K562 (cell line): ENCODE measurements at regions not wholly inside any gene's neighbourhood (a gene's known extent, or its start where the extent isn't known, plus 50 kb on each side); places are given as distances from the start of the nearest gene placed in this dataset.

Experiments used
- ATAC-seq: fragments of 200-7000 bp; cut with Tn5 transposase; 3 replicates; pipeline ENCODE4 v1.9.1; 2020; ENCODE audit warnings: moderate library complexity
- BruUV-seq: library from RNA; stranded (reverse); fragments of 400-500 nt; replicated peaks from 2 replicates; lab custom pipeline; 2021; lab: Mats Ljungman, UMichigan
- CTCF ChIA-PET: fragments of 300-600 bp; formaldehyde crosslinking; extraction: SDS; loops from one replicate; lab custom pipeline; 2021; ENCODE audit warnings: low intra/inter-chr PET ratio; lab: Yijun Ruan, JAX
- POLR2A ChIA-PET: fragments of 300-600, 350-650 bp; sonication (Branson Sonifier 250); formaldehyde crosslinking; extraction: SDS; loops from one replicate; lab custom pipeline; 2021; ENCODE audit warnings: antibody characterized with exemption, inconsistent platforms; lab: Yijun Ruan, JAX
- DNase-seq, 4 experiments: peaks; one replicate each; pipeline versions ENCODE4 v3.0.0 to v3.0.0-alpha.2; 2011 to 2018; ENCODE audit warnings: low spot score in 3 of 4, mixed read lengths in 3 of 4; ENCODE audit errors: extremely low read depth in 1 of 4
- FAIRE-seq: peaks from 2 replicates; lab custom pipeline; 2011; peaks lifted over from hg19 to GRCh38; lab: Jason Lieb, UNC
- H2AFZ ChIP-seq: 2 replicates; pipeline ENCODE4 v1.6.0; 2011; ENCODE audit warnings: low read depth, low read length, control low read depth, inconsistent platforms
- H3K27ac ChIP-seq: fragments of 200-600 bp; 3 replicates; pipeline ENCODE4 v1.8.0; 2011; ENCODE audit warnings: low read depth, mild to moderate bottlenecking, control low read depth, inconsistent platforms, low read length, moderate library complexity, mixed read lengths; ENCODE audit errors: extremely low read depth
- H3K27me3 ChIP-seq, 2 experiments: fragments of 300-600 bp in 1 of 2; 2 replicates in 1 of 2; 3 replicates in 1 of 2; pipeline versions ENCODE4 v1.6.0 to v1.8.0; 2011; ENCODE audit warnings: inconsistent platforms in 2 of 2, low read length in 2 of 2, mild to moderate bottlenecking in 1 of 2, mixed read lengths in 1 of 2, moderate library complexity in 1 of 2; ENCODE audit not compliant: control insufficient read depth in 2 of 2, insufficient read depth in 2 of 2
- H3K36me3 ChIP-seq: fragments of 300-600 bp; 3 replicates; pipeline ENCODE4 v1.8.0; 2011; ENCODE audit warnings: mild to moderate bottlenecking, low read length, inconsistent platforms; ENCODE audit not compliant: control insufficient read depth, insufficient read depth
- H3K4me1 ChIP-seq, 2 experiments: fragments of 200-600 bp in 1 of 2; replicated peaks in 1 of 2; 2 replicates in 1 of 2; 3 replicates in 1 of 2; pipeline versions ENCODE4 v1.5.1 to v1.8.0; 2011; ENCODE audit warnings: inconsistent platforms in 2 of 2, low read length in 2 of 2, mild to moderate bottlenecking in 1 of 2, mixed read lengths in 1 of 2, moderate library complexity in 1 of 2; ENCODE audit not compliant: control insufficient read depth in 2 of 2, insufficient read depth in 2 of 2
- H3K4me2 ChIP-seq: 2 replicates; pipeline ENCODE4 v1.6.1; 2011; ENCODE audit warnings: low read length, control low read depth, inconsistent platforms, mixed read lengths; ENCODE audit not compliant: insufficient read depth
- H3K4me3 ChIP-seq: fragments of 200-600 bp; sonication (generic), shearing (Covaris generic); 2 replicates; pipeline ENCODE4 v1.5.1; 2016; ENCODE audit warnings: control low read depth, inconsistent platforms
- H3K79me2 ChIP-seq: fragments of 200-600 bp; 3 replicates; pipeline ENCODE4 v1.8.0; 2011; ENCODE audit warnings: low read length, inconsistent platforms; ENCODE audit not compliant: control insufficient read depth, insufficient read depth
- H3K9ac ChIP-seq, 2 experiments: 2 replicates each; pipeline versions ENCODE4 v1.6.0 to v1.6.1; 2011; ENCODE audit warnings: low read depth in 2 of 2, low read length in 2 of 2, control low read depth in 1 of 2, inconsistent platforms in 1 of 2, mild to moderate bottlenecking in 1 of 2, mixed read lengths in 1 of 2; ENCODE audit not compliant: insufficient read depth in 1 of 2
- H3K9me1 ChIP-seq: one replicate; pipeline ENCODE4 v1.6.0; 2011; ENCODE audit warnings: inconsistent platforms, mild to moderate bottlenecking, low read length, moderate library complexity; ENCODE audit not compliant: control insufficient read depth, insufficient read depth
- H3K9me3 ChIP-seq: replicated peaks from 2 replicates; pipeline ENCODE4 v1.5.1; 2011; ENCODE audit warnings: low read depth, low read length, inconsistent platforms; ENCODE audit not compliant: control insufficient read depth, insufficient read depth
- H4K20me1 ChIP-seq: replicated peaks from 2 replicates; pipeline ENCODE4 v1.6.1; 2011; ENCODE audit warnings: low read length, inconsistent platforms, mixed read lengths; ENCODE audit not compliant: control insufficient read depth, insufficient read depth
- MED1 ChIP-seq: sonication (generic); formaldehyde crosslinking; IDR thresholded peaks from 2 replicates; pipeline ENCODE4 v1.8.1; 2023; ENCODE audit warnings: missing genetic modification reagents, borderline replicate concordance
- MEIS2 ChIP-seq: fragments of 450-650 bp; IDR thresholded peaks from 2 replicates; pipeline ENCODE4 v1.6.1; 2014; ENCODE audit warnings: mild to moderate bottlenecking; ENCODE audit not compliant: partially characterized antibody
- STAT6 ChIP-seq: sonication (generic); formaldehyde crosslinking; IDR thresholded peaks from 2 replicates; pipeline ENCODE4 v1.8.1; 2023; ENCODE audit warnings: mild to moderate bottlenecking, missing genetic modification reagents
- WGBS: fragments of 100-300 bp; shearing (Covaris generic); methylation state at CpG from one replicate; pipeline ENCODE4 v1.1.6; 2016; ENCODE audit warnings: low coverage, mixed read lengths; ENCODE audit not compliant: insufficient coverage; ENCODE audit errors: missing lambda C conversion rate; 5-methylcytosine and 5-hydroxymethylcytosine counted together
- in situ Hi-C: fragments of 300-500 bp; cut with MboI; formaldehyde crosslinking; loops from 4 replicates; pipeline ENCODE4 v1.15.0; 2018; ENCODE audit warnings: inconsistent platforms, mixed read lengths
- intact Hi-C: fragments of 100-400 bp; cut with micrococcal nuclease; formaldehyde crosslinking; loops from 2 replicates; pipeline ENCODE4 v1.14.2; 2022

DNA sequence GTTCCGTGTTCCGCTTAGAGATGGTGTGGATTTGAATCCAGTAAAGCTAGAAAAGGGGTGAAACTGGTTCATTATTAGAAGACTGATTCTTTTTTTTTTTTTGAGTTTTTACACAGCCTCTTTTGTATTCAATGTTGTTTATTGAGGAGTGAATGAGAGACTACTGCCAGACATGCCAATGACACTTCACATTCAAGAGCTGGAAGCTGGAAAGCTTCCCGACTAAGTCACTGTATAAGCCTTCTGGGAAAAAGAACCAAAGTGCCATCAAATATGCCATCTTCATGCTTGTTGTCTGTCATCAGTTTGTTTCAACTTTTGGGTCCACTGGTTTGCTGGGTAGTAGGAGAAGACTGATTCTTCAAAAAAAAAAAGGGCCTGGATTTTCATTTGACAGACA, 164.8 kb downstream of the ATP23 start (continued):
- TF ChIP-seq STAT6 (CRISPR knock-in tag) = no peak
- TF ChIP-seq MEIS2 = no peak

- H3K36me3 ChIP-seq = no peaks in the 10 kb centered on the region
- H3K4me3 ChIP-seq = no peak overlapping the region
- no peaks in the 10 kb centered on the region for H4K20me1 ChIP-seq
- no TSS peak for BruUV-seq
- no peak overlapping the region for H2AFZ ChIP-seq
- TF ChIP-seq MED1 (CRISPR knock-in tag) = no peak
- POLR2A ChIA-PET = no interaction called here
- WGBS = 0% methylated on average over 3 of the region's 3 CpGs
- no peak overlapping the region for H3K4me2 ChIP-seq
- H3K27me3 ChIP-seq = no peaks in the 10 kb centered on the region
- in situ Hi-C loops = no loop called here
- H3K9me3 ChIP-seq = no peaks in the 10 kb centered on the region
- CTCF ChIA-PET = no interaction called here
- no peaks in the 10 kb centered on the region for H3K9me1 ChIP-seq
- intact Hi-C loops = no loop called here
- no peak overlapping the region for H3K9ac ChIP-seq
- H3K27ac ChIP-seq = no peak overlapping the region
- no peaks in the 10 kb centered on the region for H3K79me2 ChIP-seq
- H3K4me1 ChIP-seq = no peaks in the 10 kb centered on the region
- no peak for FAIRE-seq
- no peak for ATAC-seq
- DNase-seq = no peak
Observed at GRCh38 chr12:58117201-58117600, 175.8 kb downstream of the ATP23 start.
